Activated CD4-positive, CD25-positive, alpha-beta regulatory T cell (primary cell): ENCODE measurements at regions not wholly inside any gene's neighbourhood (a gene's known extent, or its start where the extent isn't known, plus 50 kb on each side); places are given as distances from the start of the nearest gene placed in this dataset.

ENCODE experiments used
- DNase-seq, 4 experiments: peaks; one replicate each; lab custom pipeline; 2025; lab: John Stamatoyannopoulos, UW

GRCh38 chr15:56868170-56868569 is 50.3 kb upstream of the TCF12 start:
- DNase-seq, result no peak

GRCh38 chr15:56866803-56867202 is 51.6 kb upstream of the TCF12 start:
- DNase-seq, result no peak

- no peak for DNase-seq
Measured at GRCh38 chr15:56857828-56858227, 60.6 kb upstream of the TCF12 start.

GRCh38 chr15:56856934-56857333 is 61.5 kb upstream of the TCF12 start:
- no peak for DNase-seq

- no peak for DNase-seq
Measured at GRCh38 chr15:56844892-56845291, 73.6 kb upstream of the TCF12 start.

- no peak for DNase-seq
Measured at GRCh38 chr15:56844471-56844870, 74.0 kb upstream of the TCF12 start.

- no peak for DNase-seq
Measured at GRCh38 chr15:56839641-56840040, 78.8 kb upstream of the TCF12 start.

- DNase-seq, result no peak
Measured at GRCh38 chr15:56839099-56839498, 79.3 kb upstream of the TCF12 start.

GRCh38 chr15:56838085-56838484 is 80.4 kb upstream of the TCF12 start:
- no peak for DNase-seq

- no peak for DNase-seq
Measured at GRCh38 chr15:56837273-56837672, 81.2 kb upstream of the TCF12 start.

GRCh38 chr15:56835718-56836171 is 82.7 kb upstream of the TCF12 start:
- no peak for DNase-seq

- DNase-seq, result no peak
Measured at GRCh38 chr15:56832125-56832524, 86.3 kb upstream of the TCF12 start.

GRCh38 chr15:56831467-56832005 is 86.9 kb upstream of the TCF12 start:
- no peak for DNase-seq

GRCh38 chr15:56824175-56824574 is 90.9 kb upstream of the ZNF280D start:
- DNase-seq, result no peak

- peak in 3 of 4 experiments; percentile 1 to 6 (median 4) for DNase-seq
Measured at GRCh38 chr15:56821721-56822425, 88.6 kb upstream of the ZNF280D start.

GRCh38 chr15:56820333-56820732 is 87.0 kb upstream of the ZNF280D start:
- DNase-seq, result no peak

GRCh38 chr15:56817321-56818080 is 84.2 kb upstream of the ZNF280D start:
- DNase-seq, result no peak

GRCh38 chr15:56816781-56817180 is 83.5 kb upstream of the ZNF280D start:
- no peak for DNase-seq

GRCh38 chr15:56815247-56815646 is 81.9 kb upstream of the ZNF280D start:
- DNase-seq, result no peak

- no peak for DNase-seq
Measured at GRCh38 chr15:56814429-56814828, 81.1 kb upstream of the ZNF280D start.

- no peak for DNase-seq
Measured at GRCh38 chr15:56813995-56814394, 80.7 kb upstream of the ZNF280D start.

- no peak for DNase-seq
Measured at GRCh38 chr15:56812961-56813360, 79.7 kb upstream of the ZNF280D start.

GRCh38 chr15:56812221-56812620 is 78.9 kb upstream of the ZNF280D start:
- DNase-seq, result no peak
